Fibroblast of the aortic adventitia (primary cell): ENCODE measurements at regions not wholly inside any gene's neighbourhood (a gene's known extent, or its start where the extent isn't known, plus 50 kb on each side); places are given as distances from the start of the nearest gene placed in this dataset.
A peak's percentile ranks its signal among the peaks of the same experiment; 100 is the strongest.

Source experiments
- DNase-seq: peaks from one replicate; pipeline ENCODE4 v3.0.0-alpha.2; 2010; ENCODE audit warnings: low read depth
- H3K4me3 ChIP-seq: 2 replicates; pipeline ENCODE4 v1.5.1; 2011; ENCODE audit warnings: low read depth, mild to moderate bottlenecking, control low read depth, low read length, moderate library complexity
- CTCF ChIP-seq: IDR thresholded peaks from 2 replicates; pipeline ENCODE4 v1.5.1; 2011; ENCODE audit warnings: mild to moderate bottlenecking, low read length, control low read depth, inconsistent platforms; ENCODE audit not compliant: insufficient read depth

GRCh38 chr2:7907041-7907440 is 774.8 kb upstream of the ID2 start:
- no peak overlapping the region for H3K4me3 ChIP-seq
- no peak for TF ChIP-seq CTCF
- no peak for DNase-seq

- no peak for DNase-seq
- H3K4me3 ChIP-seq = no peak overlapping the region
- TF ChIP-seq CTCF = no peak
Observed at GRCh38 chr2:7910752-7911151, 771.1 kb upstream of the ID2 start.

GRCh38 chr2:7911196-7911595 is 770.7 kb upstream of the ID2 start:
- no peak for TF ChIP-seq CTCF
- DNase-seq = no peak
- H3K4me3 ChIP-seq = no peak overlapping the region

- DNase-seq = no peak
- TF ChIP-seq CTCF = no peak
- H3K4me3 ChIP-seq = no peak overlapping the region
Observed at GRCh38 chr2:7913974-7914373, 767.9 kb upstream of the ID2 start.

GRCh38 chr2:7915302-7916091 is 766.4 kb upstream of the ID2 start:
- peak overlapping the region; percentile 47 for H3K4me3 ChIP-seq
- DNase-seq = peak; percentile 83
- no peak for TF ChIP-seq CTCF

GRCh38 chr2:7916670-7917069 is 765.2 kb upstream of the ID2 start:
- H3K4me3 ChIP-seq = no peak overlapping the region
- DNase-seq = no peak
- TF ChIP-seq CTCF = no peak

- H3K4me3 ChIP-seq = no peak overlapping the region
- DNase-seq = no peak
- no peak for TF ChIP-seq CTCF
Observed at GRCh38 chr2:7919510-7919909, 762.3 kb upstream of the ID2 start.
